ENCODE measurements at regions not wholly inside any gene's neighbourhood (a gene's known extent, or its start where the extent isn't known, plus 50 kb on each side); places are given as distances from the start of the nearest gene placed in this dataset.

DNA sequence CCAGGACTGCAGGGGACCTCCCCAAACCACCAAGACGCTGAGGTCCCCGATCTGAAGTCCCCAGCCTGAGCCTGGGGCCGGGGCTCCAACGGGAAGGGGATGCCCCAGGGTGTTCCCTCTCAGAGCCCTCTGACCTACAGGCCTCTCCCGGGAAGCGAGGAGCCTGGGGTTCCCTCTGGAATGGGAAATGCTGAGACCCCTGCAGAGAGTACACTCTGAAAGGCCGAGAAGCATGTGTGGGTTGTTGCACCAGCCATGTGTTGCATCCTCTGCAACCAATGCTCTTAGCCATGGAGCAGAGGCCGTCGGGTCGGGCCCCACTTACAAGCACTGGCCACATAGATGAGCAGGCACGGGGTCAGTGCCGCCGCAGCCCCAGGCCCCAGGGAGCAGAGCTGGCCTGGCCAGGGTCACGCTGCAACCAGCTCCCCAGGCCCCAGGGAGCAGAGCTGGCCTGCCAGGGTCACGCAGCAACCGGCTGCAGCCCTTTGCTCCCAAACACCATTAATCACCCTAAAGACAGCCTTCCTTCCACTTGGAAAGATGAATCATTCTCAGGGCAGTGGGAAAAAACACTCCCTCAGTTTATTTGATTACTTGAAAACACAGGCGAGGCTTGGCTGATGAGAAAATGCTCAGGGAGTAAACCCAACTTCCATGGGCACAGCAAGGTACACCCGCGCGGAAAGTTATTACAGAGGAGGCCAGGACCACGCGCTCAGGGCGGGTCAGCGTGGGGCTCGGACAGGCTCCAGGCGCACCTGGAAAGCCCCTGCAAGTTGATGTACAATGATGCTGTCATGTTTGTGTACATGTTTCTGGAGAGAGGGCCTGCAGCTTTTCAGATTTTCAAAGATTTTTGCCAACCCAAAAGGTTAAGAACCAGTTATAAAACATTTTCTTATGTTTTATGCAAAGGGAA lies 78.0 kb upstream of the AFDN start (continued):
- TF ChIP-seq KDM5B (CRISPR knock-in tag; IDR thresholded peaks at IDR 0.05; ENCODE audit: borderline replicate concordance) (peak; percentile 38; the same call in 1 of the 2 replicates), FOXO1 (CRISPR knock-in tag; IDR thresholded peaks at IDR 0.05) (no peak; the same call in 1 of the 2 replicates), PHF8 (CRISPR knock-in tag; IDR thresholded peaks at IDR 0.05) (no peak; the same call in 1 of the 2 replicates), SOX6 (IDR thresholded peaks at IDR 0.05) (no peak), SOX6 (CRISPR knock-in tag; IDR thresholded peaks at IDR 0.05) (peak; percentile 30; the same call in 1 of the 2 replicates), ZNF607 (CRISPR knock-in tag; IDR thresholded peaks at IDR 0.05; ENCODE audit: borderline replicate concordance) (no peak), ZNF496 (CRISPR knock-in tag; IDR thresholded peaks at IDR 0.05; ENCODE audit: insufficient replicate concordance) (no peak), PPARG (CRISPR knock-in tag; conservative IDR thresholded peaks at IDR 0.05) (0 out of 2 replicates have a peak, but pooled peaks have one; percentile 37), ZNF501 (CRISPR knock-in tag; IDR thresholded peaks at IDR 0.05) (peak; percentile 66; the same call in 1 of the 2 replicates), ARNT2 (CRISPR knock-in tag; IDR thresholded peaks at IDR 0.05; ENCODE audit: low read depth) (no peak), ZSCAN25 (CRISPR knock-in tag; IDR thresholded peaks at IDR 0.05) (no peak), SMARCE1 (IDR thresholded peaks at IDR 0.05; ENCODE audit: borderline replicate concordance) (no peak), ZNF10 (CRISPR knock-in tag; IDR thresholded peaks at IDR 0.05; ENCODE audit: borderline replicate concordance, low read depth) (no peak), ZNF780A (CRISPR knock-in tag; IDR thresholded peaks at IDR 0.05) (no peak), GABPB1 (CRISPR knock-in tag; IDR thresholded peaks at IDR 0.05) (peak; percentile 41; the same call in 1 of the 2 replicates), NFATC3 (CRISPR knock-in tag; IDR thresholded peaks at IDR 0.05) (no peak), SIX1 (CRISPR knock-in tag; IDR thresholded peaks at IDR 0.05; ENCODE audit: borderline replicate concordance) (no peak), ZNF329 (CRISPR knock-in tag; IDR thresholded peaks at IDR 0.05; ENCODE audit: low read depth) (no peak)
- TF ChIP-seq, protein P1, sequence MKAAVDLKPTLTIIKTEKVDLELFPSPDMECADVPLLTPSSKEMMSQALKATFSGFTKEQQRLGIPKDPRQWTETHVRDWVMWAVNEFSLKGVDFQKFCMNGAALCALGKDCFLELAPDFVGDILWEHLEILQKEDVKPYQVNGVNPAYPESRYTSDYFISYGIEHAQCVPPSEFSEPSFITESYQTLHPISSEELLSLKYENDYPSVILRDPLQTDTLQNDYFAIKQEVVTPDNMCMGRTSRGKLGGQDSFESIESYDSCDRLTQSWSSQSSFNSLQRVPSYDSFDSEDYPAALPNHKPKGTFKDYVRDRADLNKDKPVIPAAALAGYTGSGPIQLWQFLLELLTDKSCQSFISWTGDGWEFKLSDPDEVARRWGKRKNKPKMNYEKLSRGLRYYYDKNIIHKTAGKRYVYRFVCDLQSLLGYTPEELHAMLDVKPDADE (CRISPR knock-in tag; IDR thresholded peaks at IDR 0.05) = no peak
- TF ChIP-seq, protein P2, sequence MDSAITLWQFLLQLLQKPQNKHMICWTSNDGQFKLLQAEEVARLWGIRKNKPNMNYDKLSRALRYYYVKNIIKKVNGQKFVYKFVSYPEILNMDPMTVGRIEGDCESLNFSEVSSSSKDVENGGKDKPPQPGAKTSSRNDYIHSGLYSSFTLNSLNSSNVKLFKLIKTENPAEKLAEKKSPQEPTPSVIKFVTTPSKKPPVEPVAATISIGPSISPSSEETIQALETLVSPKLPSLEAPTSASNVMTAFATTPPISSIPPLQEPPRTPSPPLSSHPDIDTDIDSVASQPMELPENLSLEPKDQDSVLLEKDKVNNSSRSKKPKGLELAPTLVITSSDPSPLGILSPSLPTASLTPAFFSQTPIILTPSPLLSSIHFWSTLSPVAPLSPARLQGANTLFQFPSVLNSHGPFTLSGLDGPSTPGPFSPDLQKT (CRISPR knock-in tag; IDR thresholded peaks at IDR 0.05; ENCODE audit: borderline replicate concordance) = no peak
- TF ChIP-seq, protein P3, sequence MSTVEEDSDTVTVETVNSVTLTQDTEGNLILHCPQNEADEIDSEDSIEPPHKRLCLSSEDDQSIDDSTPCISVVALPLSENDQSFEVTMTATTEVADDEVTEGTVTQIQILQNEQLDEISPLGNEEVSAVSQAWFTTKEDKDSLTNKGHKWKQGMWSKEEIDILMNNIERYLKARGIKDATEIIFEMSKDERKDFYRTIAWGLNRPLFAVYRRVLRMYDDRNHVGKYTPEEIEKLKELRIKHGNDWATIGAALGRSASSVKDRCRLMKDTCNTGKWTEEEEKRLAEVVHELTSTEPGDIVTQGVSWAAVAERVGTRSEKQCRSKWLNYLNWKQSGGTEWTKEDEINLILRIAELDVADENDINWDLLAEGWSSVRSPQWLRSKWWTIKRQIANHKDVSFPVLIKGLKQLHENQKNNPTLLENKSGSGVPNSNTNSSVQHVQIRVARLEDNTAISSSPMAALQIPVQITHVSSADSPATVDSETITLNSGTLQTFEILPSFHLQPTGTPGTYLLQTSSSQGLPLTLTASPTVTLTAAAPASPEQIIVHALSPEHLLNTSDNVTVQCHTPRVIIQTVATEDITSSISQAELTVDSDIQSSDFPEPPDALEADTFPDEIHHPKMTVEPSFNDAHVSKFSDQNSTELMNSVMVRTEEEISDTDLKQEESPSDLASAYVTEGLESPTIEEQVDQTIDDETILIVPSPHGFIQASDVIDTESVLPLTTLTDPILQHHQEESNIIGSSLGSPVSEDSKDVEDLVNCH (CRISPR knock-in tag; IDR thresholded peaks at IDR 0.05) = no peak
- TF ChIP-seq, protein P4, sequence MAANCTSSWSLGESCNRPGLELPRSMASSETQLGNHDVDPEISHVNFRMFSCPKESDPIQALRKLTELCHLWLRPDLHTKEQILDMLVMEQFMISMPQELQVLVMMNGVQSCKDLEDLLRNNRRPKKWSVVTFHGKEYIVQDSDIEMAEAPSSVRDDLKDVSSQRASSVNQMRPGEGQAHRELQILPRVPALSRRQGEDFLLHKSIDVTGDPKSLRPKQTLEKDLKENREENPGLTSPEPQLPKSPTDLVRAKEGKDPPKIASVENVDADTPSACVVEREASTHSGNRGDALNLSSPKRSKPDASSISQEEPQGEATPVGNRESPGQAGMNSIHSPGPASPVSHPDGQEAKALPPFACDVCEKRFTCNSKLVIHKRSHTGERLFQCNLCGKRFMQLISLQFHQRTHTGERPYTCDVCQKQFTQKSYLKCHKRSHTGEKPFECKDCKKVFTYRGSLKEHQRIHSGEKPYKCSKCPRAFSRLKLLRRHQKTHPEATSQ (CRISPR knock-in tag; IDR thresholded peaks at IDR 0.05; ENCODE audit: borderline replicate concordance) = no peak
